ENCODE measurements at regions not wholly inside any gene's neighbourhood (a gene's known extent, or its start where the extent isn't known, plus 50 kb on each side); places are given as distances from the start of the nearest gene placed in this dataset.

DNA sequence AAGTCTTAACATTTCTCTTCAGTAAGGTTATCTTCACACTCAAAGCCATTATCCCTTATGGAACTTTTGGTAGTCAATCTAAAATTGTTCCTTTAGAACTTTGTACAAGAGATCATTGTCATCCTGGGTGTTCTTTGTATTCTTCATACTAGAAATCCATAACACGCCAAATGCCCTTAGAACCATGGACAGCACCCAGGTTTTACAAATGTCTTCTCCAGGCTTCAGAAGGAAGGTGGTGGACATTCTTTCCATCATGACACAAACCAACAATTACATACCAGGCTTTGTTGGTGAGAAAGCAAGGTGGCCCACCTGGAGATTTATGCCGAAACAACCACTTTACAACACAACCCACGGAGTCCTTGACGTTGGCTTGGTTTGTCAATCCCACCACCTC, 365.6 kb upstream of the TBX3 start:
- TF ChIP-seq CTCF (IDR thresholded peaks at IDR 0.05; ENCODE audit: poor library complexity, severe bottlenecking) (no peak), EZH2 (IDR thresholded peaks at IDR 0.05; ENCODE audit: borderline replicate concordance, insufficient read depth, low read length, poor library complexity, severe bottlenecking) (no peak), SMC3 (conservative IDR thresholded peaks at IDR 0.05; ENCODE audit: poor library complexity) (no peak)
